ENCODE measurements at regions not wholly inside any gene's neighbourhood (a gene's known extent, or its start where the extent isn't known, plus 50 kb on each side); places are given as distances from the start of the nearest gene placed in this dataset.

GRCh38 chr13:104310861-104311260 is 1244.6 kb upstream of the SLC10A2 start:
- TF ChIP-seq CTCF (IDR thresholded peaks at IDR 0.05 in 2 of 3, conservative IDR thresholded peaks at IDR 0.05 in 1 of 3; ENCODE audit: borderline replicate concordance in 1 of 3, insufficient read depth in 1 of 3, low read depth in 2 of 3, low read length in 2 of 3) (no peak), EZH2phosphoT487 (IDR thresholded peaks at IDR 0.05; ENCODE audit: borderline replicate concordance) (no peak)

Measured in HCT116 (cell line).